ENCODE measurements at regions not wholly inside any gene's neighbourhood (a gene's known extent, or its start where the extent isn't known, plus 50 kb on each side); places are given as distances from the start of the nearest gene placed in this dataset.

- intact Hi-C loops (cut with micrococcal nuclease; ENCODE audit: unreplicated experiment) = no loop called here
Observed at GRCh38 chr11:15660496-15660895, 545.8 kb downstream of the INSC start.

More at GRCh38 chr11:15660496-15660895, 545.8 kb downstream of the INSC start:
- DNase-seq (ENCODE audit: low spot score) (no peak), ATAC-seq (no peak), FAIRE-seq (no peak)
- H4K20me1 ChIP-seq (ENCODE audit: insufficient read depth, low read length) = no peaks in the 10 kb centered on the region
- no peaks in the 10 kb centered on the region for H3K4me1 ChIP-seq (ENCODE audit: insufficient read depth, low read length)
- no peak for TF ChIP-seq SNAI1 (CRISPR knock-in tag; IDR thresholded peaks at IDR 0.05; ENCODE audit: borderline replicate concordance)
- no peak for TF ChIP-seq MLLT10 (CRISPR knock-in tag; IDR thresholded peaks at IDR 0.05)
- no peak for TF ChIP-seq RXRB (CRISPR knock-in tag; IDR thresholded peaks at IDR 0.05; ENCODE audit: borderline replicate concordance)
- no peak for TF ChIP-seq ZNF24 (IDR thresholded peaks at IDR 0.05)
- TF ChIP-seq FOXO4 (CRISPR knock-in tag; conservative IDR thresholded peaks at IDR 0.05) = no peak
- no peak for TF ChIP-seq ZSCAN22 (CRISPR knock-in tag; IDR thresholded peaks at IDR 0.05)
- TF ChIP-seq ZNF878 (CRISPR knock-in tag; IDR thresholded peaks at IDR 0.05) = no peak
- no peak for TF ChIP-seq ZNF577 (CRISPR knock-in tag; IDR thresholded peaks at IDR 0.05; ENCODE audit: borderline replicate concordance, low read depth)
- no peak for TF ChIP-seq JUNB (CRISPR knock-in tag; IDR thresholded peaks at IDR 0.05; ENCODE audit: borderline replicate concordance)
- no peak for TF ChIP-seq MLX (CRISPR knock-in tag; IDR thresholded peaks at IDR 0.05)
- no peak for TF ChIP-seq YY1 (IDR thresholded peaks at IDR 0.05; ENCODE audit: insufficient read depth, insufficient replicate concordance, low read depth, low read length)
- no peak for TF ChIP-seq HOMEZ (CRISPR knock-in tag; IDR thresholded peaks at IDR 0.05; ENCODE audit: low read depth)
- TF ChIP-seq ZSCAN12 (CRISPR knock-in tag; IDR thresholded peaks at IDR 0.05) = no peak
- no peak for TF ChIP-seq GATAD2A (CRISPR knock-in tag; IDR thresholded peaks at IDR 0.05)
- TF ChIP-seq ZNF124 (CRISPR knock-in tag; IDR thresholded peaks at IDR 0.05) = no peak
- no peak overlapping the region for H2AFZ ChIP-seq (ENCODE audit: low read length)
- H3K9me3 ChIP-seq (ENCODE audit: low read length) = no peaks in the 10 kb centered on the region
- no peak overlapping the region for H3K4me3 ChIP-seq (replicated peaks in 1 of 3; ENCODE audit: insufficient read depth in 1 of 3, low read depth in 2 of 3, low read length in 3 of 3)
- POLR2A ChIA-PET = no interaction called here
- H3K4me2 ChIP-seq (ENCODE audit: low read depth, low read length) = no peak overlapping the region
- no peaks in the 10 kb centered on the region for H3K79me2 ChIP-seq (ENCODE audit: insufficient read depth, low read length)
- 47% methylated on average over 3 of the region's 3 CpGs for WGBS (ENCODE audit: low lambda C conversion rate)
- no peaks in the 10 kb centered on the region for H3K36me3 ChIP-seq (replicated peaks in 1 of 2; ENCODE audit: control insufficient read depth in 1 of 2, insufficient read depth in 2 of 2, low read length in 2 of 2)
- no TSS peak for BruUV-seq (replicated peaks)
- CTCF ChIA-PET (ENCODE audit: low intra/inter-chr PET ratio, low total read pairs) = interaction anchor here (0.6 kb wide), 1 partner anchor 1073 kb away, joined by 3 read pairs; no protein-coding TSS in a partner anchor
- peaks cover 0 to 6% of the 10 kb centered on the region in 2 experiments; a peak in 1 of 5 replicates for H3K27me3 ChIP-seq (ENCODE audit: control insufficient read depth in 1 of 2, insufficient read depth in 2 of 2, low read length in 2 of 2)
- no peak overlapping the region for H3K9ac ChIP-seq (ENCODE audit: insufficient read depth, low read depth, low read length)
- H3K27ac ChIP-seq (ENCODE audit: extremely low read length, insufficient read depth, low read length) = no peak overlapping the region
- in situ Hi-C loops (cut with HindIII; ENCODE audit: extremely low pct_ligation_motif_present, low pct_unique_long_range_greater_than_20kb) = no loop called here
